ENCODE measurements at regions not wholly inside any gene's neighbourhood (a gene's known extent, or its start where the extent isn't known, plus 50 kb on each side); places are given as distances from the start of the nearest gene placed in this dataset.

DNA sequence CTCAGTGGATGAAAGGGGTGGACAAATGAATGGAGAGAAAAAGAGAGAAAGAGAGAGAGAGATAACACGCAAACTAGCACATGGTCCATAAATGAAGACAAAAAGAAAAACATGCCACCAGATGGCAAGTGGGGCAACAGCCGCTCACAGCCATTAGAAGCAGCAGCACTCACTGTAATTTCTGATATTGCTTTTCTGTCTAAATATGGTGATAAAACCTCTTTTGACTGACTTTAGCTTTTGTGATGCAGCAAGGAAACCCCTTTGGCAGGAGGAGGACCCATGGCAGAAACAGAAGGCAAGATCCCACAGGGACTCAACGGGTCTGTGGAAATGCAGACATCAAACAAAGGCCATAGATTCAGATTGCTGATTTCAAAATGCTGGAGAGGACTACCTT, 88.0 kb upstream of the CDH20 start:
- TF ChIP-seq, protein P1, sequence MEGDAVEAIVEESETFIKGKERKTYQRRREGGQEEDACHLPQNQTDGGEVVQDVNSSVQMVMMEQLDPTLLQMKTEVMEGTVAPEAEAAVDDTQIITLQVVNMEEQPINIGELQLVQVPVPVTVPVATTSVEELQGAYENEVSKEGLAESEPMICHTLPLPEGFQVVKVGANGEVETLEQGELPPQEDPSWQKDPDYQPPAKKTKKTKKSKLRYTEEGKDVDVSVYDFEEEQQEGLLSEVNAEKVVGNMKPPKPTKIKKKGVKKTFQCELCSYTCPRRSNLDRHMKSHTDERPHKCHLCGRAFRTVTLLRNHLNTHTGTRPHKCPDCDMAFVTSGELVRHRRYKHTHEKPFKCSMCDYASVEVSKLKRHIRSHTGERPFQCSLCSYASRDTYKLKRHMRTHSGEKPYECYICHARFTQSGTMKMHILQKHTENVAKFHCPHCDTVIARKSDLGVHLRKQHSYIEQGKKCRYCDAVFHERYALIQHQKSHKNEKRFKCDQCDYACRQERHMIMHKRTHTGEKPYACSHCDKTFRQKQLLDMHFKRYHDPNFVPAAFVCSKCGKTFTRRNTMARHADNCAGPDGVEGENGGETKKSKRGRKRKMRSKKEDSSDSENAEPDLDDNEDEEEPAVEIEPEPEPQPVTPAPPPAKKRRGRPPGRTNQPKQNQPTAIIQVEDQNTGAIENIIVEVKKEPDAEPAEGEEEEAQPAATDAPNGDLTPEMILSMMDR (conservative IDR thresholded peaks at IDR 0.05; ENCODE audit: low read depth, low read length) = no peak
- no peak for TF ChIP-seq EZH2 (IDR thresholded peaks at IDR 0.05; ENCODE audit: borderline replicate concordance, low read depth, low read length, poor library complexity, severe bottlenecking)

All from A673 (cell line).